ELR (cell line): ENCODE measurements at regions not wholly inside any gene's neighbourhood (a gene's known extent, or its start where the extent isn't known, plus 50 kb on each side); places are given as distances from the start of the nearest gene placed in this dataset.

Experiments used
- DNase-seq: peaks from one replicate; pipeline ENCODE4 v3.0.0-alpha.2; 2015; ENCODE audit warnings: low read depth

- no peak for DNase-seq
Observed at GRCh38 chr1:117809764-117810163, 119.7 kb downstream of the GDAP2 start.

DNA sequence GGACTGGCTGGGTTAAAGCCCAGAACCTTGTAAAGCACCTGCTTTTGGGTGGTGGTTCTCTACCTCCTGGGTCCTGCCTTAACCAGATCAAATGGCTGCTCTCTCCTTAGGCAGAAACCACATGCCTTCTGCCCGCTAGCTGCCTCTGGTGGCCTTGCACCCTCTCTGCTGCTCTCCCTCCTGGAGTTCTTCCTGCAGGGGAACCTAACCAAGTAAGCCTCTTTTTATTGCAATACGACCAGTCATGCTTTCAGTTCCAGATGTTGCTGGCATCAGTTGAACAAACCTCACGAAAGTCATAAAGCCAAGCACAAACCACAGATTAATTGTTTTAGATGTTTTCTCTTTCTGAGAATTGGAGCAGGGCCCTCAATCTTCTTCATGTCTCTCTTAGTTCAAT lies 118.9 kb downstream of the GDAP2 start:
- no peak for DNase-seq

- DNase-seq = no peak
Observed at GRCh38 chr1:117812869-117813511, 116.4 kb downstream of the GDAP2 start.
